GM12891 (cell line): ENCODE measurements at regions not wholly inside any gene's neighbourhood (a gene's known extent, or its start where the extent isn't known, plus 50 kb on each side); places are given as distances from the start of the nearest gene placed in this dataset.

Source experiments
- DNase-seq: peaks from one replicate; pipeline ENCODE4 v3.0.0; 2011; ENCODE audit warnings: low spot score; ENCODE audit not compliant: insufficient read length
- FAIRE-seq: peaks from 2 replicates; lab custom pipeline; 2011; peaks lifted over from hg19 to GRCh38; lab: Jason Lieb, UNC
- PAX5 ChIP-seq: IDR thresholded peaks from 2 replicates; pipeline ENCODE4 v1.6.1; 2011; ENCODE audit warnings: low read length, moderate library complexity, mild to moderate bottlenecking; ENCODE audit not compliant: insufficient read depth, severe bottlenecking
- POLR2A ChIP-seq: IDR thresholded peaks from 2 replicates; pipeline ENCODE4 v1.6.1; 2011; ENCODE audit warnings: low read depth, low read length, control low read depth
- POLR2AphosphoS5 ChIP-seq: IDR thresholded peaks from 2 replicates; pipeline ENCODE4 v1.6.1; 2011; ENCODE audit warnings: low read depth, low read length, control low read depth
- POU2F2 ChIP-seq: IDR thresholded peaks from 2 replicates; pipeline ENCODE4 v1.6.1; 2011; ENCODE audit warnings: low read depth, mild to moderate bottlenecking, control low read depth, low read length, moderate library complexity
- SPI1 ChIP-seq: IDR thresholded peaks from 2 replicates; pipeline ENCODE4 v1.6.1; 2011; ENCODE audit warnings: low read depth, low read length, control low read depth
- TAF1 ChIP-seq: IDR thresholded peaks from 2 replicates; pipeline ENCODE4 v1.6.1; 2011; ENCODE audit warnings: low read depth, low read length, control low read depth

DNA sequence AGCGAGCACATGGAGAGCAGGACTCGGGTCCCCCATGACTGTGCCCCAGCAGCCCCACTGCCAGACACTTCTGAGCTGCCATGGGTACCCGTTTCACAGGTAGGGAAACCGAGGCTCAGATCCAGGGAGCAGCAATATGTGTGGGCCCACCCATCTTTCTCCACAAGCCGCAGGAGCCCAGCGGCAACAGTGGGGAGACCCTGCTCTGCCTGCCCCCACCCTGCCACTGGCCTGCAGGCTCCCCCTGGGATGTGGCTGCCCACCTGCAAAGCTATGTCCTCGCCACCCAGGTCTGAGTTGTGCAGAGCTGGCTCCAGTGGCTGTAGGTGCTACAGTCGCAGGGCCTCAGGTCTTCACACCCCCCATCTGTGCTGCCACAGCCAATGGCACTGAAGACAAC lies 50.6 kb upstream of the C1QTNF9B start:
- DNase-seq (no peak), FAIRE-seq (no peak)
- no peak for TF ChIP-seq TAF1
- TF ChIP-seq POU2F2 = no peak
- TF ChIP-seq POLR2A = no peak
- no peak for TF ChIP-seq POLR2AphosphoS5
- TF ChIP-seq SPI1 = no peak
- no peak for TF ChIP-seq PAX5

GRCh38 chr13:23949200-23949599 lies 51.9 kb upstream of the C1QTNF9B start:
- TF ChIP-seq TAF1 = no peak
- TF ChIP-seq POLR2AphosphoS5 = no peak
- no peak for TF ChIP-seq SPI1
- no peak for TF ChIP-seq POU2F2
- no peak for TF ChIP-seq PAX5
- no peak for TF ChIP-seq POLR2A
- no peak for DNase-seq
- FAIRE-seq = no peak

- no peak for TF ChIP-seq PAX5
- no peak for TF ChIP-seq POLR2AphosphoS5
- TF ChIP-seq POLR2A = no peak
- TF ChIP-seq SPI1 = no peak
- TF ChIP-seq TAF1 = no peak
- TF ChIP-seq POU2F2 = no peak
- FAIRE-seq = no peak
- DNase-seq = no peak
Measured at GRCh38 chr13:23949736-23950135, 52.4 kb upstream of the C1QTNF9B start.

DNA sequence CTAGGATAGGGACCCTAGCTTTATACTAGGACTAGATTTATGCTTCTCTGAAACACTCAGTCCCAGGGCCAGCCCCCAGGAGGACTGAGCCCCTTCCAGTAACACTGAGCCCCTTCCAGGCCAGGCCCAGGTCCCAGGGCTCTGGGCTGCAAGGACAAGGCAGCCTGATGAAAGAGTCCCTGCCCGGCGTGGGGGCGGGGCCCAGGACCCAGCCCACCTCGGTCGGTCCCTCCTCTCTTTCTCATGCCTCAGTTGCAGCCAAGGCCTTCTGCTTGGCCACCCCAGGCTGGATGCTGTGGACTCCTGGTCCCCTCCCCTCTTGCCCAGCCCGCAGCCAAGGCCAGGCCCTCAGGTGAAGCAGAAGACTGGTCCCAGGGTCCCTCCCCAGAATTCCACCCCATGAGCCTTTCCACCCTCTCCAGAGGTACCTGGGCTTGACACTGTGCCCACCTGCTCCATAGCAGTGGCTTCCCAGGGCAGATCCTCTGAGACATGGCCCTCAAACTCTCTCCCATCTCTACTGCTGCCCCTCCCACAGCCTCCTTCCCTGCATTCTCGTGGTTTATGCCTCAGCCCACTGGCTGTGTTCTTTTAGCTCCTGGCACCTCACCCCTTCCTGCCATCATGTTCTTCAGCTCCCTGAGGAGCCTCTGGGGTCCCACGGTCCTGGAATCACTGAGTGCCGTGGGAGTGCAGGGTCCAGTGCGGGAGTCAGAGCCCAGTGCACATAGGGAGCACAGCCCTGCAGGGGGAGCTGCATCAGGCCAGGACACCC lies 53.6 kb upstream of the C1QTNF9B start:
- no peak for FAIRE-seq
- no peak for DNase-seq
- TF ChIP-seq SPI1 (no peak), POLR2A (no peak)

GRCh38 chr13:23952796-23953195 lies 55.5 kb upstream of the C1QTNF9B start:
- FAIRE-seq (no peak), DNase-seq (no peak)
- no peak for TF ChIP-seq POLR2A
- TF ChIP-seq SPI1 = no peak
- no peak for TF ChIP-seq TAF1
- no peak for TF ChIP-seq POLR2AphosphoS5
- TF ChIP-seq POU2F2 = no peak
- no peak for TF ChIP-seq PAX5

- no peak for TF ChIP-seq POU2F2
- no peak for DNase-seq
- FAIRE-seq = no peak
Measured at GRCh38 chr13:23953860-23954512, 56.7 kb upstream of the C1QTNF9B start.

DNA sequence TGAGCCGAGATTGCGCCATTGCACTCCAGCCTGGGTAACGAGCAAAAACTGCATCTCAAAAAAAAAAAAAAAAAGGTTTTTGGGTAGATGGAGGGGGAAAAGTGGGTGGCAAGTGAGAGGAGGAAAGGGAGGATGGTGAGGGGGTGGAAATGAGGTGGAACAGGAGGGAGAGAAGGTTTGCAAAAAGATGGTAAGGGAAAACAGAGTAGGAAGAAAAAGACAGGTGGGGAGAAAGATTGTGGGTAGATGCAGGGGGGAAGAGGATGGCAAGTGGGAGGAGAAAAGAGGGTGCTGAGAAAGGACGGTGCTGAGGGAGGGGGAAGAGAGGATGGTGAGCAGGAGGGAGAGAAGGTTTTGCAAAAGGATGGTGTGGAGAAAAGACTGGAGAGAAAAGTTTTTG lies 57.8 kb upstream of the C1QTNF9B start:
- no peak for TF ChIP-seq POU2F2
- TF ChIP-seq TAF1 = no peak
- no peak for TF ChIP-seq SPI1
- no peak for TF ChIP-seq PAX5
- TF ChIP-seq POLR2AphosphoS5 = no peak
- TF ChIP-seq POLR2A = no peak
- no peak for FAIRE-seq

GRCh38 chr13:23956106-23956505 lies 58.8 kb upstream of the C1QTNF9B start:
- DNase-seq = no peak
- FAIRE-seq = no peak
- TF ChIP-seq TAF1 (no peak), POLR2A (no peak), POLR2AphosphoS5 (no peak), SPI1 (no peak), PAX5 (no peak), POU2F2 (no peak)

More for the DNA sequence above, 57.8 kb upstream of the C1QTNF9B start:
- DNase-seq = no peak

GRCh38 chr13:23957981-23958380 lies 60.7 kb upstream of the C1QTNF9B start:
- FAIRE-seq (no peak), DNase-seq (no peak)
- TF ChIP-seq POLR2A (no peak), POLR2AphosphoS5 (no peak), TAF1 (no peak), PAX5 (no peak)

DNA sequence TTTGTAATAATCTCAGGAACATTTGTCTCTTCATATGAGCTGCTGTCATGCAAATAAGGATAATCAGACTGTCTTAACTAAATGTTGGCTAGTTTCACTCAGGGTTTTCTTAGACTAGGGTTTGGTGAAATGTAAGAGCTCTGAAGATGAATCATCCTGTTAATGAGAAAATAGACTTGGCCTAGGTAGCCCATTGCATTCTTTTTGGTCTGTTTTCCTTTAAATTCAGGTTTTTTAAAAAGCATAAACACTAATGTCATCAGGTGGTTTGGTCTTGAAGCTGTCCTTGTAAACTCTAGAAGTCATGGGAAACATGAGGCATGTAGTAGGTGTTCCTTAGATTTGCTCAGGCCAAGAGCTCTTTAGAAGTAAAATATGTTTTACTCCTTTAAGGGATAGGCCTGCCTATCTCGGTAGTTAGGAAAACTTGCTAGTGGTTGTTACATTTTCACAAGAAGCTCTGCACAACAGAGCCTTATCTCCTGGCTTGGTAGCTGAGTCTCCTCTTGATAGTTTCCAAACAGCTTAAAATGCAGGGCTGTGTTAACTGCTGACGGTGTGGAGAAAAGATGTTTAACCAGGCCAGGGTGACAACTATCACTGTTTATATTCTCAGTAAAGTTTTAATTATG lies 62.0 kb upstream of the C1QTNF9B start:
- no peak for DNase-seq
- no peak for TF ChIP-seq SPI1
- FAIRE-seq = no peak
